Keratinocyte (primary cell): ENCODE measurements at regions not wholly inside any gene's neighbourhood (a gene's known extent, or its start where the extent isn't known, plus 50 kb on each side); places are given as distances from the start of the nearest gene placed in this dataset.

Experiments
- DNase-seq: peaks from one replicate; pipeline ENCODE4 v3.0.0-alpha.2; 2011; ENCODE audit warnings: low read depth, missing footprints, low spot score
- FAIRE-seq: peaks from 2 replicates; lab custom pipeline; 2011; peaks lifted over from hg19 to GRCh38; lab: Jason Lieb, UNC
- H2AFZ ChIP-seq: 2 replicates; pipeline ENCODE4 v1.6.0; 2012; ENCODE audit warnings: low read length, control low read depth, inconsistent platforms; ENCODE audit not compliant: control insufficient read depth
- H3K27ac ChIP-seq: 2 replicates; pipeline ENCODE4 v1.5.1; 2011; ENCODE audit warnings: low read length; ENCODE audit not compliant: control insufficient read depth, insufficient read depth
- H3K27me3 ChIP-seq: 3 replicates; pipeline ENCODE4 v1.6.0; 2011; ENCODE audit warnings: low read length; ENCODE audit not compliant: control insufficient read depth, insufficient read depth; ENCODE audit errors: extremely low read depth
- H3K36me3 ChIP-seq, 2 experiments: 2 replicates in 1 of 2; 3 replicates in 1 of 2; pipeline ENCODE4 v1.5.1; 2011; ENCODE audit warnings: low read length in 2 of 2, mild to moderate bottlenecking in 1 of 2; ENCODE audit not compliant: control insufficient read depth in 2 of 2, insufficient read depth in 2 of 2; ENCODE audit errors: extremely low read depth in 1 of 2
- H3K4me1 ChIP-seq: 3 replicates; pipeline ENCODE4 v1.5.1; 2011; ENCODE audit warnings: low read length; ENCODE audit not compliant: control insufficient read depth, insufficient read depth; ENCODE audit errors: extremely low read depth
- H3K4me2 ChIP-seq: 3 replicates; pipeline ENCODE4 v1.6.0; 2011; ENCODE audit warnings: low read depth, low read length; ENCODE audit not compliant: control insufficient read depth, insufficient read depth; ENCODE audit errors: extremely low read depth
- H3K4me3 ChIP-seq, 3 experiments: fragments of 200-600 bp in 1 of 3; sonication (generic) in 1 of 3; 2 replicates in 2 of 3; 3 replicates in 1 of 3; pipeline ENCODE4 v1.5.1; 2011 to 2016; ENCODE audit warnings: low read length in 3 of 3, mild to moderate bottlenecking in 3 of 3, control low read depth in 2 of 3, inconsistent platforms in 1 of 3, low read depth in 1 of 3, mixed read lengths in 1 of 3, mixed run types in 1 of 3, moderate library complexity in 1 of 3; ENCODE audit not compliant: control insufficient read depth in 2 of 3, insufficient read depth in 2 of 3; ENCODE audit errors: extremely low read depth in 1 of 3
- H3K79me2 ChIP-seq: 2 replicates; pipeline ENCODE4 v1.6.0; 2012; ENCODE audit warnings: low read length; ENCODE audit not compliant: control insufficient read depth, insufficient read depth
- H3K9ac ChIP-seq: 3 replicates; pipeline ENCODE4 v1.6.0; 2011; ENCODE audit warnings: low read length; ENCODE audit not compliant: control insufficient read depth, insufficient read depth; ENCODE audit errors: extremely low read depth
- H3K9me1 ChIP-seq: 3 replicates; pipeline ENCODE4 v1.6.0; 2011; ENCODE audit warnings: low read length; ENCODE audit not compliant: control insufficient read depth, insufficient read depth; ENCODE audit errors: extremely low read depth
- H3K9me3 ChIP-seq: 2 replicates; pipeline ENCODE4 v1.5.1; 2012; ENCODE audit warnings: low read depth, low read length; ENCODE audit not compliant: control insufficient read depth
- H4K20me1 ChIP-seq: 3 replicates; pipeline ENCODE4 v1.6.0; 2011; ENCODE audit warnings: low read length; ENCODE audit not compliant: control insufficient read depth, insufficient read depth; ENCODE audit errors: extremely low read depth
- CTCF ChIP-seq, 3 experiments: IDR thresholded peaks in 1 of 3; conservative IDR thresholded peaks in 1 of 3; optimal IDR thresholded peaks in 1 of 3; 2 replicates in 2 of 3; 3 replicates in 1 of 3; pipeline versions ENCODE3 to v1.5.1; 2011; ENCODE audit warnings: low read length in 3 of 3, mild to moderate bottlenecking in 3 of 3, moderate library complexity in 2 of 3, control low read depth in 1 of 3, inconsistent platforms in 1 of 3; ENCODE audit not compliant: insufficient read depth in 2 of 3; ENCODE audit errors: extremely low read depth in 1 of 3
- EZH2 ChIP-seq: IDR thresholded peaks from one replicate; pipeline ENCODE4 v1.6.1; 2012; ENCODE audit warnings: inconsistent platforms, mild to moderate bottlenecking, low read length, moderate library complexity
- dilution Hi-C: fragments of 300-500 bp; cut with MboI; formaldehyde crosslinking; loops from one replicate; pipeline ENCODE4 v1.7.0; 2020; ENCODE audit warnings: low sequenced_read_pairs; ENCODE audit not compliant: extremely low pct_ligation_motif_present

GRCh38 chr6:146974351-146974750 lies 229.9 kb upstream of the STXBP5 start:
- no peaks in the 10 kb centered on the region for H3K9me1 ChIP-seq
- FAIRE-seq (no peak), DNase-seq (no peak)
- H3K27ac ChIP-seq, result no peak overlapping the region
- no peak overlapping the region for H3K4me2 ChIP-seq
- no peaks in the 10 kb centered on the region for H3K4me1 ChIP-seq
- no peaks in the 10 kb centered on the region for H3K79me2 ChIP-seq
- dilution Hi-C loops, result no loop called here
- no peaks in the 10 kb centered on the region for H3K27me3 ChIP-seq
- no peaks in the 10 kb centered on the region for H3K9me3 ChIP-seq
- H3K36me3 ChIP-seq, result no peaks in the 10 kb centered on the region
- no peaks in the 10 kb centered on the region for H4K20me1 ChIP-seq
- no peak overlapping the region for H3K9ac ChIP-seq
- H3K4me3 ChIP-seq, result no peak overlapping the region
- TF ChIP-seq EZH2, result no peak
- no peak for TF ChIP-seq CTCF (optimal IDR thresholded peaks at IDR 0.05 in 1 of 3, IDR thresholded peaks at IDR 0.05 in 1 of 3, conservative IDR thresholded peaks at IDR 0.05 in 1 of 3; ENCODE audit: extremely low read depth in 1 of 3, insufficient read depth in 2 of 3, low read length in 3 of 3)
- no peak overlapping the region for H2AFZ ChIP-seq

- TF ChIP-seq CTCF (optimal IDR thresholded peaks at IDR 0.05 in 1 of 3, IDR thresholded peaks at IDR 0.05 in 1 of 3, conservative IDR thresholded peaks at IDR 0.05 in 1 of 3; ENCODE audit: extremely low read depth in 1 of 3, insufficient read depth in 2 of 3, low read length in 3 of 3), result no peak
- TF ChIP-seq EZH2, result no peak
- Histone ChIP-seq H3K9me1 (no peaks in the 10 kb centered on the region), H3K9ac (no peak overlapping the region), H3K27ac (no peak overlapping the region), H3K4me1 (no peaks in the 10 kb centered on the region), H3K9me3 (no peaks in the 10 kb centered on the region), H3K36me3 (no peaks in the 10 kb centered on the region), H4K20me1 (no peaks in the 10 kb centered on the region), H3K79me2 (no peaks in the 10 kb centered on the region), H2AFZ (no peak overlapping the region), H3K4me3 (no peak overlapping the region), H3K4me2 (no peak overlapping the region), H3K27me3 (no peaks in the 10 kb centered on the region)
- dilution Hi-C loops, result no loop called here
- no peak for FAIRE-seq
- DNase-seq, result no peak
Measured at GRCh38 chr6:146975093-146975492, 229.1 kb upstream of the STXBP5 start.
